GM13976 (cell line): ENCODE measurements at regions not wholly inside any gene's neighbourhood (a gene's known extent, or its start where the extent isn't known, plus 50 kb on each side); places are given as distances from the start of the nearest gene placed in this dataset.

Experiments
- DNase-seq: peaks from one replicate; pipeline ENCODE4 v3.0.0; 2012; ENCODE audit warnings: low spot score
- CTCF ChIP-seq: IDR thresholded peaks from 2 replicates; pipeline ENCODE4 v1.5.1; 2012; ENCODE audit warnings: borderline replicate concordance, mild to moderate bottlenecking; ENCODE audit not compliant: insufficient read depth; ENCODE audit errors: extremely low read depth, missing control alignments, control extremely low read depth
- in situ Hi-C: fragments of 300-500 bp; cut with MboI; formaldehyde crosslinking; loops from one replicate; pipeline ENCODE4 v1.12.0; 2022; ENCODE audit warnings: low sequenced_read_pairs, mixed read lengths, inconsistent platforms; ENCODE audit not compliant: unreplicated experiment

GRCh38 chr10:118115701-118116100, 69.0 kb upstream of the RAB11FIP2 start:
- in situ Hi-C loops = no loop called here
- DNase-seq = no peak
- no peak for TF ChIP-seq CTCF

GRCh38 chr10:118114992-118115391, 68.3 kb upstream of the RAB11FIP2 start:
- no peak for DNase-seq
- no peak for TF ChIP-seq CTCF
- in situ Hi-C loops = no loop called here

- DNase-seq = no peak
- in situ Hi-C loops = no loop called here
- TF ChIP-seq CTCF = no peak
These were observed 65.9 kb upstream of the RAB11FIP2 start for GRCh38 chr10:118112543-118113125.

- no peak for TF ChIP-seq CTCF
- DNase-seq = no peak
- in situ Hi-C loops = no loop called here
These were observed 64.0 kb upstream of the RAB11FIP2 start for GRCh38 chr10:118110750-118111149.

GRCh38 chr10:118108194-118109026, 61.7 kb upstream of the RAB11FIP2 start:
- TF ChIP-seq CTCF = no peak
- no peak for DNase-seq
- in situ Hi-C loops = no loop called here

DNA sequence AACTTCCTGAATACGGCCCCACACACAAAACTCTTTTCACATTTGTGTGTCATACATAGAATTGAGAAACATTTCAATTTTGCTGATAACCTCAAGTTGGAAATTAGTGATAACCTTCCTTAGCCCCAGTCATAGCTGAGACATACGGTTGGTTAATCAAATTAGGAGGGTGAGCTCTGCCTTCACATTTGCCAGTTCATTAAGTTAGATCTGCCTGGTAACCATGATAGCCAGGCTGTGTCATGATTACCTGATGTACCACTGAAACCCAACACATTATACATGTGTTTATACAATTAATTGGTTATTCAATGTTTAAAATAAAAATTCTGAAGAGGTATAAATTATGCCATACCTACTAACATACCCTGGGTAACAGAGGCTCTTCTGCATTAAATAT, 60.8 kb upstream of the RAB11FIP2 start:
- in situ Hi-C loops = no loop called here
- DNase-seq = no peak
- TF ChIP-seq CTCF = no peak

GRCh38 chr10:118107040-118107439, 60.3 kb upstream of the RAB11FIP2 start:
- in situ Hi-C loops = no loop called here

More at GRCh38 chr10:118107040-118107439, 60.3 kb upstream of the RAB11FIP2 start:
- no peak for DNase-seq
- no peak for TF ChIP-seq CTCF
